GM18520 (cell line): ENCODE measurements at regions not wholly inside any gene's neighbourhood (a gene's known extent, or its start where the extent isn't known, plus 50 kb on each side); places are given as distances from the start of the nearest gene placed in this dataset.

Experiments used
- ATAC-seq: cut with Tn5 transposase; IDR thresholded peaks from one replicate; pipeline ENCODE4 v1.9.1; 2021; ENCODE audit not compliant: unreplicated experiment

- ATAC-seq = no peak
These were observed 1045.8 kb upstream of the CNTN5 start for GRCh38 chr11:97974798-97975498.

GRCh38 chr11:97977726-97978125 is 1043.0 kb upstream of the CNTN5 start:
- ATAC-seq = no peak

GRCh38 chr11:97979741-97980140 is 1041.0 kb upstream of the CNTN5 start:
- no peak for ATAC-seq

- no peak for ATAC-seq
These were observed 1038.2 kb upstream of the CNTN5 start for GRCh38 chr11:97982512-97982911.

- ATAC-seq = no peak
These were observed 1031.6 kb upstream of the CNTN5 start for GRCh38 chr11:97989121-97989520.

- ATAC-seq = no peak
These were observed 1030.4 kb upstream of the CNTN5 start for GRCh38 chr11:97990162-97990920.

- ATAC-seq = no peak
These were observed 1027.2 kb upstream of the CNTN5 start for GRCh38 chr11:97993562-97993961.

GRCh38 chr11:97995874-97996273 is 1024.9 kb upstream of the CNTN5 start:
- ATAC-seq = no peak

GRCh38 chr11:97996762-97997161 is 1024.0 kb upstream of the CNTN5 start:
- no peak for ATAC-seq

- ATAC-seq = no peak
These were observed 1017.0 kb upstream of the CNTN5 start for GRCh38 chr11:98003606-98004371.

GRCh38 chr11:98007072-98007471 is 1013.7 kb upstream of the CNTN5 start:
- no peak for ATAC-seq

GRCh38 chr11:98027652-98028051 is 993.1 kb upstream of the CNTN5 start:
- no peak for ATAC-seq

- ATAC-seq = no peak
These were observed 990.9 kb upstream of the CNTN5 start for GRCh38 chr11:98029832-98030231.

GRCh38 chr11:98036810-98037209 is 983.9 kb upstream of the CNTN5 start:
- ATAC-seq = no peak

GRCh38 chr11:98040061-98040808 is 980.5 kb upstream of the CNTN5 start:
- ATAC-seq = no peak

GRCh38 chr11:98047647-98048046 is 973.1 kb upstream of the CNTN5 start:
- ATAC-seq = no peak

GRCh38 chr11:98053851-98054250 is 966.9 kb upstream of the CNTN5 start:
- ATAC-seq = no peak

- no peak for ATAC-seq
These were observed 963.8 kb upstream of the CNTN5 start for GRCh38 chr11:98056945-98057344.

GRCh38 chr11:98059488-98059887 is 961.3 kb upstream of the CNTN5 start:
- ATAC-seq = no peak

GRCh38 chr11:98060759-98061158 is 960.0 kb upstream of the CNTN5 start:
- ATAC-seq = no peak

- no peak for ATAC-seq
These were observed 958.9 kb upstream of the CNTN5 start for GRCh38 chr11:98061858-98062257.
